ENCODE measurements at regions not wholly inside any gene's neighbourhood (a gene's known extent, or its start where the extent isn't known, plus 50 kb on each side); places are given as distances from the start of the nearest gene placed in this dataset.

DNA sequence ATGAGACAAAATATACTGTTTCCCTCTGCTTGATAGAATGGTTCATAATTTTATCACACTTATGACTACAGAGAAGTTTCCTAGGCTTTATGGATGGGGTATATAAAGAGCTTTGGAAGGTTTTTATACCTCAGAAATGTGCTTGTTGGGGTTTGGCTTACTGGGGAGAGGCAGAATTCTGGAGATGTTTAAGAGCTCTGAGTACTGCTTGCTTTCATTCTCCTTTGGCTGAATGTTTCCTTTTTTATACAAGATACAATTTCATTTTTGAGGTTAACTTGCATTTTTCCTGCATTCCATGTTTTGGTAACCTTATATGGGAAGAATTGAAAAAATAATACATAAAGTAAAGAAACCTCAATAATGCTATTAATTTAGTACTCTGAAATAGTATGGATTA, 157.7 kb upstream of the COL11A1 start:
- TF ChIP-seq POLR2A (IDR thresholded peaks at IDR 0.05; ENCODE audit: low read length) (no peak), GATA1 (IDR thresholded peaks at IDR 0.05; ENCODE audit: low read depth, low read length) (no peak)
